Caco-2 (cell line): ENCODE measurements at regions not wholly inside any gene's neighbourhood (a gene's known extent, or its start where the extent isn't known, plus 50 kb on each side); places are given as distances from the start of the nearest gene placed in this dataset.

Experiments used
- BruUV-seq: library from RNA; stranded (reverse); fragments of 400-500 nt; replicated peaks from 2 replicates; lab custom pipeline; 2021; lab: Mats Ljungman, UMichigan
- CTCF ChIA-PET: fragments of 300-600 bp; sonication (Branson Sonifier 250); formaldehyde crosslinking; loops from one replicate; lab custom pipeline; 2022; ENCODE audit warnings: antibody characterized with exemption; lab: Charles Lee
- POLR2A ChIA-PET: fragments of 300-600 bp; sonication (Branson Sonifier 250); formaldehyde crosslinking; loops from one replicate; lab custom pipeline; 2022; ENCODE audit warnings: antibody characterized with exemption; lab: Charles Lee
- DNase-seq, 2 experiments: peaks; one replicate each; pipeline versions ENCODE4 v3.0.0 to v3.0.0-alpha.2; 2020 to 2022
- H3K27me3 ChIP-seq: replicated peaks from 2 replicates; pipeline ENCODE4 v1.6.0; 2011; ENCODE audit warnings: low read length; ENCODE audit not compliant: control insufficient read depth, insufficient read depth
- H3K36me3 ChIP-seq: 2 replicates; pipeline ENCODE4 v1.5.1; 2011; ENCODE audit warnings: low read length; ENCODE audit not compliant: control insufficient read depth, insufficient read depth
- H3K4me1 ChIP-seq: fragments of 250-450 bp; sonication (Bioruptor Pico); 2 replicates; pipeline ENCODE4 v1.5.1; 2020; ENCODE audit warnings: mild to moderate bottlenecking
- H3K4me3 ChIP-seq: 2 replicates; pipeline ENCODE4 v1.5.1; 2011; ENCODE audit warnings: low read depth, mild to moderate bottlenecking, control low read depth, low read length
- H3K9me3 ChIP-seq: fragments of 250-450 bp; sonication (Bioruptor Pico); 2 replicates; pipeline ENCODE4 v1.5.1; 2020; ENCODE audit warnings: mild to moderate bottlenecking, moderate library complexity
- H3K27ac Mint-ChIP-seq: one replicate; pipeline ENCODE4 v1.8.0; 2022; ENCODE audit warnings: mixed read lengths; ENCODE audit not compliant: unreplicated experiment
- H3K27me3 Mint-ChIP-seq: one replicate; pipeline ENCODE4 v1.8.0; 2022; ENCODE audit warnings: mixed read lengths; ENCODE audit not compliant: insufficient read depth, unreplicated experiment
- H3K36me3 Mint-ChIP-seq: one replicate; pipeline ENCODE4 v1.8.0; 2022; ENCODE audit warnings: mild to moderate bottlenecking, mixed read lengths; ENCODE audit not compliant: insufficient read depth, unreplicated experiment
- H3K4me1 Mint-ChIP-seq: one replicate; pipeline ENCODE4 v1.8.0; 2022; ENCODE audit warnings: low read depth, mixed read lengths; ENCODE audit not compliant: unreplicated experiment
- H3K4me3 Mint-ChIP-seq: one replicate; pipeline ENCODE4 v1.8.0; 2022; ENCODE audit warnings: mild to moderate bottlenecking, moderate library complexity, mixed read lengths; ENCODE audit not compliant: unreplicated experiment
- H3K9me3 Mint-ChIP-seq: one replicate; pipeline ENCODE4 v1.8.0; 2022; ENCODE audit warnings: mixed read lengths; ENCODE audit not compliant: unreplicated experiment
- CTCF ChIP-seq, 2 experiments: fragments of 200-600 bp in 1 of 2; IDR thresholded peaks; 1 replicate in 1 of 2; 2 replicates in 1 of 2; pipeline versions ENCODE4 v1.5.1 to v1.8.0; 2011 to 2022; ENCODE audit warnings: antibody characterized with exemption in 1 of 2, control low read depth in 1 of 2, inconsistent platforms in 1 of 2, low read depth in 1 of 2, low read length in 1 of 2, mild to moderate bottlenecking in 1 of 2, moderate library complexity in 1 of 2; ENCODE audit not compliant: insufficient read depth in 1 of 2, severe bottlenecking in 1 of 2, unreplicated experiment in 1 of 2
- intact Hi-C: fragments of 100-400 bp; cut with micrococcal nuclease; formaldehyde crosslinking; loops from one replicate; pipeline ENCODE4 v1.10.0; 2022; ENCODE audit not compliant: unreplicated experiment

GRCh38 chr6:74482180-74482579 lies 723.7 kb downstream of the COL12A1 start:
- Histone ChIP-seq H3K9me3 (no peaks in the 10 kb centered on the region; the same call in 1 of the 2 replicates), H3K36me3 (no peaks in the 10 kb centered on the region), H3K4me3 (no peak overlapping the region), H3K27me3 (no peaks in the 10 kb centered on the region), H3K4me1 (no peaks in the 10 kb centered on the region)
- DNase-seq = no peak
- POLR2A ChIA-PET = no interaction called here
- Mint-ChIP-seq H3K36me3 (no peaks in the 10 kb centered on the region), H3K27ac (no peak overlapping the region), H3K4me3 (no peak overlapping the region), H3K27me3 (no peaks in the 10 kb centered on the region), H3K4me1 (no peaks in the 10 kb centered on the region), H3K9me3 (no peaks in the 10 kb centered on the region)
- no peak for TF ChIP-seq CTCF (IDR thresholded peaks at IDR 0.05; ENCODE audit: insufficient read depth in 1 of 2, low read depth in 1 of 2, low read length in 1 of 2, severe bottlenecking in 1 of 2, unreplicated experiment in 1 of 2)
- BruUV-seq = no TSS peak
- intact Hi-C loops = no loop called here
- CTCF ChIA-PET = no interaction called here

GRCh38 chr6:74480561-74480960 lies 725.3 kb downstream of the COL12A1 start:
- Mint-ChIP-seq H3K4me3 (no peak overlapping the region), H3K9me3 (no peaks in the 10 kb centered on the region), H3K27me3 (no peaks in the 10 kb centered on the region), H3K27ac (no peak overlapping the region), H3K4me1 (no peaks in the 10 kb centered on the region), H3K36me3 (no peaks in the 10 kb centered on the region)
- Histone ChIP-seq H3K4me1 (no peaks in the 10 kb centered on the region), H3K36me3 (no peaks in the 10 kb centered on the region), H3K4me3 (no peak overlapping the region), H3K27me3 (no peaks in the 10 kb centered on the region), H3K9me3 (no peaks in the 10 kb centered on the region; the same call in 1 of the 2 replicates)
- CTCF ChIA-PET = no interaction called here
- BruUV-seq = no TSS peak
- intact Hi-C loops = no loop called here
- POLR2A ChIA-PET = no interaction called here
- no peak for TF ChIP-seq CTCF (IDR thresholded peaks at IDR 0.05; ENCODE audit: insufficient read depth in 1 of 2, low read depth in 1 of 2, low read length in 1 of 2, severe bottlenecking in 1 of 2, unreplicated experiment in 1 of 2)
- no peak for DNase-seq

GRCh38 chr6:74479960-74480359 lies 725.9 kb downstream of the COL12A1 start:
- Mint-ChIP-seq H3K9me3 (no peaks in the 10 kb centered on the region), H3K27me3 (no peaks in the 10 kb centered on the region), H3K36me3 (no peaks in the 10 kb centered on the region), H3K4me1 (no peaks in the 10 kb centered on the region), H3K27ac (no peak overlapping the region), H3K4me3 (no peak overlapping the region)
- no peak overlapping the region for H3K4me3 ChIP-seq
- H3K27me3 ChIP-seq = no peaks in the 10 kb centered on the region
- no TSS peak for BruUV-seq
- no peaks in the 10 kb centered on the region for H3K36me3 ChIP-seq
- TF ChIP-seq CTCF (IDR thresholded peaks at IDR 0.05; ENCODE audit: insufficient read depth in 1 of 2, low read depth in 1 of 2, low read length in 1 of 2, severe bottlenecking in 1 of 2, unreplicated experiment in 1 of 2) = no peak
- no peak for DNase-seq
- intact Hi-C loops = no loop called here
- no peaks in the 10 kb centered on the region for H3K4me1 ChIP-seq
- H3K9me3 ChIP-seq = no peaks in the 10 kb centered on the region; the same call in 1 of the 2 replicates
- POLR2A ChIA-PET = no interaction called here
- CTCF ChIA-PET = no interaction called here
